Skeletal muscle satellite cell (primary cell): ENCODE measurements at regions not wholly inside any gene's neighbourhood (a gene's known extent, or its start where the extent isn't known, plus 50 kb on each side); places are given as distances from the start of the nearest gene placed in this dataset.
A peak's percentile ranks its signal among the peaks of the same experiment; 100 is the strongest.

Experiments used
- H3K27me3 ChIP-seq: 2 replicates; pipeline ENCODE4 v1.7.0; 2013; ENCODE audit warnings: low read length; ENCODE audit not compliant: control insufficient read depth, insufficient read depth
- H3K36me3 ChIP-seq: 2 replicates; pipeline ENCODE4 v1.7.0; 2013; ENCODE audit warnings: mild to moderate bottlenecking, control low read depth, low read length; ENCODE audit not compliant: insufficient read depth
- H3K4me1 ChIP-seq: 2 replicates; pipeline ENCODE4 v1.7.0; 2013; ENCODE audit warnings: low read length; ENCODE audit not compliant: control insufficient read depth, insufficient read depth
- H3K4me2 ChIP-seq: 2 replicates; pipeline ENCODE4 v1.7.0; 2013; ENCODE audit warnings: mild to moderate bottlenecking, low read length
- H3K4me3 ChIP-seq: 2 replicates; pipeline ENCODE4 v1.7.0; 2013; ENCODE audit warnings: low read length
- H3K9ac ChIP-seq: 2 replicates; pipeline ENCODE4 v1.7.0; 2013; ENCODE audit warnings: mild to moderate bottlenecking, low read depth, low read length, moderate library complexity
- H3K9me3 ChIP-seq: replicated peaks from 2 replicates; pipeline ENCODE4 v1.7.0; 2013; ENCODE audit warnings: mild to moderate bottlenecking, control low read depth, low read length

GRCh38 chr17:71339206-71339605 is 781.6 kb upstream of the SOX9 start:
- no peaks in the 10 kb centered on the region for H3K27me3 ChIP-seq
- no peak overlapping the region for H3K4me2 ChIP-seq
- H3K9ac ChIP-seq = no peak overlapping the region
- H3K9me3 ChIP-seq = no peaks in the 10 kb centered on the region
- H3K4me1 ChIP-seq = peaks cover 6% of the 10 kb centered on the region
- no peaks in the 10 kb centered on the region for H3K36me3 ChIP-seq
- no peak overlapping the region for H3K4me3 ChIP-seq

- Histone ChIP-seq H3K9ac (no peak overlapping the region), H3K27me3 (no peaks in the 10 kb centered on the region), H3K9me3 (no peaks in the 10 kb centered on the region), H3K4me3 (no peak overlapping the region), H3K36me3 (no peaks in the 10 kb centered on the region), H3K4me2 (no peak overlapping the region), H3K4me1 (no peaks in the 10 kb centered on the region)
Measured at GRCh38 chr17:71342737-71343136, 778.1 kb upstream of the SOX9 start.

GRCh38 chr17:71349908-71350600 is 770.8 kb upstream of the SOX9 start:
- no peaks in the 10 kb centered on the region for H3K9me3 ChIP-seq
- H3K4me2 ChIP-seq = no peak overlapping the region
- peaks cover 7% of the 10 kb centered on the region for H3K4me1 ChIP-seq
- no peak overlapping the region for H3K9ac ChIP-seq
- H3K36me3 ChIP-seq = no peaks in the 10 kb centered on the region
- H3K27me3 ChIP-seq = no peaks in the 10 kb centered on the region
- H3K4me3 ChIP-seq = no peak overlapping the region

GRCh38 chr17:71360301-71360700 is 760.5 kb upstream of the SOX9 start:
- H3K4me1 ChIP-seq = peaks cover 14% of the 10 kb centered on the region
- no peaks in the 10 kb centered on the region for H3K27me3 ChIP-seq
- no peak overlapping the region for H3K9ac ChIP-seq
- H3K36me3 ChIP-seq = no peaks in the 10 kb centered on the region
- H3K9me3 ChIP-seq = no peaks in the 10 kb centered on the region
- H3K4me3 ChIP-seq = no peak overlapping the region
- no peak overlapping the region for H3K4me2 ChIP-seq

GRCh38 chr17:71361656-71362450 is 759.0 kb upstream of the SOX9 start:
- peak overlapping the region; percentile 18 for H3K4me2 ChIP-seq
- no peak overlapping the region for H3K9ac ChIP-seq
- no peaks in the 10 kb centered on the region for H3K9me3 ChIP-seq
- no peaks in the 10 kb centered on the region for H3K27me3 ChIP-seq
- peaks cover 14% of the 10 kb centered on the region for H3K4me1 ChIP-seq
- H3K36me3 ChIP-seq = no peaks in the 10 kb centered on the region
- H3K4me3 ChIP-seq = no peak overlapping the region

- Histone ChIP-seq H3K4me3 (no peak overlapping the region), H3K4me1 (peaks cover 14% of the 10 kb centered on the region), H3K27me3 (no peaks in the 10 kb centered on the region), H3K4me2 (no peak overlapping the region), H3K36me3 (no peaks in the 10 kb centered on the region), H3K9me3 (no peaks in the 10 kb centered on the region), H3K9ac (no peak overlapping the region)
Measured at GRCh38 chr17:71363661-71364060, 757.2 kb upstream of the SOX9 start.

- Histone ChIP-seq H3K9ac (no peak overlapping the region), H3K27me3 (no peaks in the 10 kb centered on the region), H3K4me1 (no peaks in the 10 kb centered on the region), H3K4me3 (no peak overlapping the region), H3K36me3 (no peaks in the 10 kb centered on the region), H3K9me3 (no peaks in the 10 kb centered on the region), H3K4me2 (no peak overlapping the region)
Measured at GRCh38 chr17:71371809-71372208, 749.0 kb upstream of the SOX9 start.

- Histone ChIP-seq H3K4me2 (no peak overlapping the region), H3K4me1 (no peaks in the 10 kb centered on the region), H3K9ac (no peak overlapping the region), H3K4me3 (no peak overlapping the region), H3K9me3 (no peaks in the 10 kb centered on the region), H3K36me3 (no peaks in the 10 kb centered on the region), H3K27me3 (no peaks in the 10 kb centered on the region)
Measured at GRCh38 chr17:71375948-71376347, 744.9 kb upstream of the SOX9 start.

GRCh38 chr17:71376933-71377332 is 743.9 kb upstream of the SOX9 start:
- Histone ChIP-seq H3K36me3 (no peaks in the 10 kb centered on the region), H3K4me3 (no peak overlapping the region), H3K4me2 (no peak overlapping the region), H3K27me3 (no peaks in the 10 kb centered on the region), H3K9ac (no peak overlapping the region), H3K4me1 (no peaks in the 10 kb centered on the region), H3K9me3 (no peaks in the 10 kb centered on the region)

- H3K4me1 ChIP-seq = no peaks in the 10 kb centered on the region
- H3K9ac ChIP-seq = no peak overlapping the region
- H3K4me3 ChIP-seq = no peak overlapping the region
- H3K36me3 ChIP-seq = no peaks in the 10 kb centered on the region
- H3K4me2 ChIP-seq = no peak overlapping the region
- no peaks in the 10 kb centered on the region for H3K27me3 ChIP-seq
- H3K9me3 ChIP-seq = no peaks in the 10 kb centered on the region
Measured at GRCh38 chr17:71378036-71378435, 742.8 kb upstream of the SOX9 start.

GRCh38 chr17:71378741-71379140 is 742.1 kb upstream of the SOX9 start:
- Histone ChIP-seq H3K9ac (no peak overlapping the region), H3K9me3 (no peaks in the 10 kb centered on the region), H3K4me2 (no peak overlapping the region)

GRCh38 chr17:71379512-71379911 is 741.3 kb upstream of the SOX9 start:
- no peak overlapping the region for H3K9ac ChIP-seq
- H3K4me3 ChIP-seq = no peak overlapping the region
- H3K4me1 ChIP-seq = no peaks in the 10 kb centered on the region
- no peaks in the 10 kb centered on the region for H3K9me3 ChIP-seq
- H3K4me2 ChIP-seq = no peak overlapping the region
- no peaks in the 10 kb centered on the region for H3K36me3 ChIP-seq
- no peaks in the 10 kb centered on the region for H3K27me3 ChIP-seq

More at GRCh38 chr17:71378741-71379140, 742.1 kb upstream of the SOX9 start:
- Histone ChIP-seq H3K4me3 (no peak overlapping the region), H3K27me3 (no peaks in the 10 kb centered on the region), H3K4me1 (no peaks in the 10 kb centered on the region), H3K36me3 (no peaks in the 10 kb centered on the region)
